AG04450 (cell line): ENCODE measurements at regions not wholly inside any gene's neighbourhood (a gene's known extent, or its start where the extent isn't known, plus 50 kb on each side); places are given as distances from the start of the nearest gene placed in this dataset. TPM values are rescaled to one million over a fixed set of nuclear protein-coding genes. Genes with fewer than 3 reads are reported as not detected.

Experiments
- small RNA-seq: library from RNA; depleted of rRNA; stranded (forward); fragments of <200 nt; gene quantifications from one replicate; pipeline ENCODE3, GENCODE V24; 2012; ENCODE audit warnings: low read depth; ENCODE audit not compliant: insufficient read length

Small RNA genes in the stretch of these regions (small RNA-seq; reads per million reads assigned to genes)
- not detected for gene RNU6-1265P
